ENCODE measurements at regions not wholly inside any gene's neighbourhood (a gene's known extent, or its start where the extent isn't known, plus 50 kb on each side); places are given as distances from the start of the nearest gene placed in this dataset.

GRCh38 chr18:42187611-42188380 lies 232.8 kb downstream of the PIK3C3 start:
- no peak for DNase-seq

GRCh38 chr18:42190643-42191042 lies 235.6 kb downstream of the PIK3C3 start:
- DNase-seq, result no peak

GRCh38 chr18:42192251-42193248 lies 237.5 kb downstream of the PIK3C3 start:
- DNase-seq, result no peak

GRCh38 chr18:42196651-42197050 lies 241.6 kb downstream of the PIK3C3 start:
- DNase-seq, result no peak

GRCh38 chr18:42201137-42201536 lies 246.1 kb downstream of the PIK3C3 start:
- no peak for DNase-seq

GRCh38 chr18:42211201-42211600 lies 256.2 kb downstream of the PIK3C3 start:
- no peak for DNase-seq

GRCh38 chr18:42222557-42222956 lies 267.5 kb downstream of the PIK3C3 start:
- DNase-seq, result no peak

GRCh38 chr18:42228581-42228980 lies 273.5 kb downstream of the PIK3C3 start:
- DNase-seq, result no peak

- no peak for DNase-seq
These were observed 274.5 kb downstream of the PIK3C3 start for GRCh38 chr18:42229211-42230210.

- DNase-seq, result no peak
These were observed 275.6 kb downstream of the PIK3C3 start for GRCh38 chr18:42230636-42231035.

- DNase-seq, result no peak
These were observed 276.2 kb downstream of the PIK3C3 start for GRCh38 chr18:42231284-42231683.

GRCh38 chr18:42231796-42232195 lies 276.8 kb downstream of the PIK3C3 start:
- DNase-seq, result no peak

GRCh38 chr18:42233908-42234307 lies 278.9 kb downstream of the PIK3C3 start:
- DNase-seq, result no peak

GRCh38 chr18:42242758-42243157 lies 287.7 kb downstream of the PIK3C3 start:
- no peak for DNase-seq

GRCh38 chr18:42245137-42245536 lies 290.1 kb downstream of the PIK3C3 start:
- no peak for DNase-seq

- DNase-seq, result no peak
These were observed 301.1 kb downstream of the PIK3C3 start for GRCh38 chr18:42255908-42256765.

GRCh38 chr18:42258301-42258965 lies 303.4 kb downstream of the PIK3C3 start:
- no peak for DNase-seq

GRCh38 chr18:42261731-42262130 lies 306.7 kb downstream of the PIK3C3 start:
- no peak for DNase-seq

GRCh38 chr18:42264497-42264896 lies 309.5 kb downstream of the PIK3C3 start:
- no peak for DNase-seq

- DNase-seq, result no peak
These were observed 313.2 kb downstream of the PIK3C3 start for GRCh38 chr18:42268186-42268725.

GRCh38 chr18:42268798-42269197 lies 313.8 kb downstream of the PIK3C3 start:
- no peak for DNase-seq

All from CD4-positive, alpha-beta T cell treated with Interleukin-12 subunit alpha and Interleukin-12 subunit beta, for 1 hour (primary cell).